GM18511 (cell line): ENCODE measurements at regions not wholly inside any gene's neighbourhood (a gene's known extent, or its start where the extent isn't known, plus 50 kb on each side); places are given as distances from the start of the nearest gene placed in this dataset.
"Not testable (repeated sequence)": the region's sequence is repeated elsewhere in the genome, so short reads cannot be mapped to it uniquely, and the experiment has no call there.

ENCODE experiments used
- ATAC-seq: cut with Tn5 transposase; IDR thresholded peaks from one replicate; pipeline ENCODE4 v1.9.1; 2021; ENCODE audit warnings: mild to moderate bottlenecking, moderate library complexity; ENCODE audit not compliant: unreplicated experiment

DNA sequence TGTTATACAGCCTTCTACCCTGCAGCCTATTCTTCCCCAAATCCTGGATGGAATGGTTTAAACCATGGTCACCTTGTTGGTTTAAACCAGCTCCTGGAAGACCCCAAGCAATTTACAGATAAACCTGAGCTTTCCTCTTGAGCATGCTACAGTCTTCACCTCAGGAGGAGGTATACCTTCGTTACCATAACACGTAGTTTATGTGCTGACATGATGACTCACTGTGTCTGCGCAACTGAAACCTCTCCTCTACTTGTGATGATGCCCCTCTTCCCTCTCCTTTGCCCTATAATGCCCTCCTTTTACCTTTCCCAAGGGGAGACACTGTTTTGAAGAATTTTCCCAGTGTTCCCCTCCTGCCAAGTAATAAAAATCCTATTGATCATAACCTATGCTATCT, 457.3 kb upstream of the RGS18 start:
- no peak for ATAC-seq

DNA sequence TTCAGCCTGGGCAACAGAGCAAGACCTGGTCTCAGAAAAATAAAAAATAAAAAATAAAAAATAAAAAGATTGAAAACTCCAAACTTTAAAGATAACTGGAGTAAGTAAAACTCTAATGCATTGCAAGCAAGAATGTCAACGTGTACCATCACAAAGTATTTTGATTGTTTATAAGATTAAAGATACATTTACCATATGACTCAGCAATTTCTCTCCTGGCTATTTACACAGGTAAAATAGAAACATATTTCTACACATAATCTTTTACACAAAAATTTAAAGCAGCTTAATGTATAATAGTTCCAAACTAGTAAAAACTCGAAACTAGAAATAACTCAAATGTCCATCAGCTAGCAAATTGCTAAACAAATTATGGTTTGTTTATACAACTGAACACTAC, 456.1 kb upstream of the RGS18 start:
- no peak for ATAC-seq

DNA sequence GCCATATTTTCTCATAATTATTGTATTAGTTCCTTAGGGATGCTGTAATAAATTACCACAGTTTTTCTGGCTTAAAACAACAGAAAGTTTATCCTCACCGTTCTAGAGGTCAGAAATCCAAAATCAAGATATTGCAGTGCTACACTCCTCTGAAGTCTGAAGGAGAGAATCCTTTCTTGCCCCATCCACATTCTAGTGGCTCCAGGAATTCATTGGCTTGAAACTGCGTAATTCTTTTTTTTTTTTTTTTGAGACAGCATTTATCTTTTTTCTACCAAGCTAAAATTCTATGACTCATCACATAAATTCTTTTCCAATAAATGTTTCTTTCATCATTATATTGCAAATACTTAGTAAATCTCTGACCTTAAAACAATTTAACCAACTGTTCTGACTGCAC, 451.0 kb upstream of the RGS18 start:
- no peak for ATAC-seq

- no peak for ATAC-seq
Observed at GRCh38 chr1:191709215-191709614, 449.0 kb upstream of the RGS18 start.

- ATAC-seq, result no peak
Observed at GRCh38 chr1:191711961-191712360, 446.3 kb upstream of the RGS18 start.

DNA sequence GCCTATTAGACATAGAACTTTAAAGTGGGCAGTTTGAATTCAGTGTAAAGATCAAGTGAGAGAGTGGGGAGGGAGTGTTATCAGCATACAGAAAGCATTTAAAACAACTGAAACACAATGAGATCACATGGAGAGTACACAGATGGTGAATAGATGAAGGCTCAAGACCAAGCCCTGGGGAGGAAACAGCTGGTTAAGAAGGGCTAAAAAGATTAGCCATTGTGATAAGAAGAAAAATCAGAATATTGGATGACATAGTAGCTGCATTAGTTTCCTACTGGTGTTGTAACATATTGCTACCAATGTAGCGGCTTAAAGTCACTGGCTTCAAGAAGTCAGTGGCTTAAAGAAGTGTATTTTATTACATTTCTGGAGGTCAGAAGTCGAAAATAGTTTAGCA, 443.4 kb upstream of the RGS18 start:
- no peak for ATAC-seq

GRCh38 chr1:191729742-191730141, 428.5 kb upstream of the RGS18 start:
- ATAC-seq, result no peak

GRCh38 chr1:191731608-191732302, 426.5 kb upstream of the RGS18 start:
- not testable (repeated sequence) for ATAC-seq

- ATAC-seq, result no peak
Observed at GRCh38 chr1:191734321-191734720, 423.9 kb upstream of the RGS18 start.

GRCh38 chr1:191739544-191739943, 418.7 kb upstream of the RGS18 start:
- ATAC-seq, result no peak

GRCh38 chr1:191752342-191752741, 405.9 kb upstream of the RGS18 start:
- no peak for ATAC-seq

DNA sequence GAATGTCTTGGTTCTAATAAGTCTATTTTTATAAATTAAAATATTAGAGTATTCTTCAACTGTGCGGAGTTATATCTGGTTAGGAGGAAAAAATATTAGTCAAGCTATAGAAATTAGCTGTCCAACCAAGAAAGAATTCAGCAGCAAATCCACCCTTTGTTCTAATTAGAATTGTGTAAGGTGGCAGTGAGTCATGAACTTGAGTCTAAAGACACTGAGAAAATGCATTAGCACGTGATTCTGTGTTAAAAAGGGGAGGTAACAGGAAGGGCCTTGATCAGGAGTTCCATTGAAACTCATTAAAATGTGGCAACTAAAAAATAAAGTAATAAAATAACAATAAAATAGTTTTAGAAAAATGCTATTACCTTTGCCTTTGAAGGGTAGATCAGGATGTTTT, 398.2 kb upstream of the RGS18 start:
- ATAC-seq, result no peak

- no peak for ATAC-seq
Observed at GRCh38 chr1:191788551-191788950, 369.7 kb upstream of the RGS18 start.

GRCh38 chr1:191798178-191798577, 360.1 kb upstream of the RGS18 start:
- no peak for ATAC-seq

DNA sequence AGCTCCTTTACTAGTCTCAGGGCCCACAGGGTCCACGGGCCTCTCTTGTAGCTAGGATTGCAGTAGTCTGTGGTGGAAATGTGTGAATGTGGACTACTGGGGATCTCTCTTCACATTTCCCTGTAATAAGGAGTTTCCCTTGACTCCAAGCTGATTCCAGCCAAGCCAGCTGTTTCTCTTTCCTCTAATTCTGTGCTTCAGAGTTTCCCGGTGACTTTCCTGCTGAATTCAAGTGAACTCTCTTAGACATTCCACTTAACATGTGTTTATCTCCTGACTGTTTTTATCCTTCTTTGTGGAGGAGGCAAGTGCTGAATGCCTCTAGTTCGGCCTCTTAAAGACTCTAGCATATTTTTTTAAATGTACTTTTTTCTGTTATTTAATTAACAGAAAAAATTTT, 354.0 kb upstream of the RGS18 start:
- ATAC-seq, result no peak

DNA sequence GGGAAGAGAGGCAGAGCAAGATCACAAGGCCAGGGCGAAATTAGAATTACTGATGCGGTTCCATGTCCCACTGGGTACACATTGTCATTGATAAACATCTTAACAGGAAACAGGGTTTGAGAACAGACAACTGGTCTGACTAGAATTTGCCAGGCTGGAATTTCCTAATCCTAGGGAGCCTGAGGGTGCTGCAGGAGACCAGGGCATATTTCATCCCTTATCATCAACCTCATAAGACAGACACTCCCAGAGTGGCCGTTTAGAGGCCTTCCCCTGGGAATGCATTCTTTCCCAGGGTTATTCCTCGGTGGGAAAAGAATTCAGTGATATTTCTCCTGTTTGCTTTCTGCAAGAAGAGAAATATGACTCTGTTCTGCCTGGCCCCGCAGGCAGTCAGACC, 344.7 kb upstream of the RGS18 start:
- not testable (repeated sequence) for ATAC-seq

DNA sequence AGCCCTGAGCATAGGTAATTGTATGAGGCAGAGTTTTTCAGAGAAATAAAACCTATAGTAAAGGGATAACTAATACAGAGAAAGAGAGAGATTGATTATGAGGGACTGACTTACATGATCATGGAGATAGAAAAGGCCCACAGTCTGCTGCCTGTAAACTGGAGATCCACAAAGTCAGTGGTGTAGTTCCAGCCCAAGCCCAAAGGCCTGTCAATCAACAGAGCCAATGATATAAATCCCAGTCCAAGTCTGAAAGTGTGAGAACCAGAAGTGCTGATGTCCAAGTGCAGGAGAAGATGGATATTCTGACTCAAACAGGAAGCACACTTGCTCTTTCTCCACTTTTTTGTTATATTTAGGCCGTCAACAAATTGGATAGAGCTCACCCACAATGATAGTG, 340.1 kb upstream of the RGS18 start:
- ATAC-seq, result no peak

DNA sequence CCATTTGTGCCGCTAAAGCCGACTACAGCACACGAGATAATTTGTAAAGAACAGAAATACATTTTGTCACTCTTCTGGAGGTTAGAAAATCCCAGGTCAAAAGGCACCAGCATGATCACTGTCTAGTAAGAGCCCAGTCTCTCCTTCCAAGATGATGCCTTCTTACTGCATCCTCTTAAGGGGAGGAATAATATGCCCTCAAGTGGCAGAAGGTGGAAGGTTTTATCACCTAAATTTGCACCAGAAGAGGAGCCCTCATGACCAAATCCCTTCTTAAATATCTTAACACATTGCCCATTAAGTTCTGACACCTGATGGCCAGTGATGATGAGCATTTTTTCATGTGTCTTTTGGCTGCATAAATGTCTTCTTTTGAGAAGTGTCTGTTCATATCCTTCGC, 326.7 kb upstream of the RGS18 start:
- ATAC-seq, result no peak

GRCh38 chr1:191839891-191840290, 318.4 kb upstream of the RGS18 start:
- ATAC-seq, result no peak

DNA sequence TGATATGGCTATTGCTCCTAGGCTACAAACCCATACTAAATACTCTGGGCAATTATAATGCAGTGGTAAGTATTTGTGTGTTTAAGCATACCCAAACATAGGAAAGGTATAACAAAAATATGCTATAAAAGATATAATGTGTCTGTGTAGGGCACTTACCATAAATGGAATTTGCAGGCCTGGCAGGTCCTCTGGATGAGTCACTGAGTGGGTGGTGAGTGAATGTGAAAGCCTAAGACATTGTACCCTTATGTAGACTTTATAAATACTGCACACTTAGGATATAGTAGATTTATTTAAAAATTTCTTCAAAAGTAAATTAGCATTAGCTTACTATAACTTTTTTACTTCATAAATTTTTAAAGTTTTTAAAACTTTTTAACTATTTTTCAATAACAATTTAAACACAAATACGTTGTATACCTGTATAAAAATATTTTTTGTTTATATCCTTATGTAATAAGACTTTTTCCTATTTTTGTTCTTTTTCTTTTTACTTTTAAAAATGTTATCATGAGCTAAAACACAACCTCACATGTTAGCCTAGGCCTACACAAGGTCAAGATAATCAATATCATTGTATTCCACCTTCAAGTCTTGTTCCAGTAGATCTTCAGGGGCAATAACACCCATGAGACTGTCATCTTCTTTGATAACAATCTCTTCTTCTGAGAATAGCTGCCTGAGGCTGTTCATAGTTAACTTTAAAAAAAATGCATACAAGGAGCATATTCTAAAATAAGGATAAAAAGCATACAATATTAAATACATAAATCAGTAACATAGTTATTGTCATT, 306.3 kb upstream of the RGS18 start:
- no peak for ATAC-seq

DNA sequence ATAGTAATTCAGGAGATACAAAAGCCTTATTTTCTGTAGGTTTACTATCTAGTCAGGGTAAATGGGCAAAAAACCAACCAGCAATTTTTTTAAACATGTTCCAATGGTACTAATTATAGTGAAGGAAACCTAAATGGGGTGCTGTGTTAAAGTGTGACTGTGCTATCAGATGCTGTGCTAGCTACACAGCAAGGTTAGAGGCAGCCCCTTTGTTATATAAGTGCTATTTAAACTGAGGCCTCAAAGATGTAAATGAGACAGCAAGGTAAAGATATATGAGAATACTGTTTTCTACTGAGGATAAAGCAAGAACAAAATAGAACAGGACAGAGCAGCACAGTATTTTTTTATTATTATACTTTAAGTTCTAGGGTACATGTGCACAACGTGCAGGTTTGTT, 305.4 kb upstream of the RGS18 start:
- ATAC-seq, result no peak

GRCh38 chr1:191857600-191857999, 300.7 kb upstream of the RGS18 start:
- ATAC-seq, result no peak

GRCh38 chr1:191865479-191865878, 292.8 kb upstream of the RGS18 start:
- no peak for ATAC-seq
